ENCODE measurements at regions not wholly inside any gene's neighbourhood (a gene's known extent, or its start where the extent isn't known, plus 50 kb on each side); places are given as distances from the start of the nearest gene placed in this dataset.
"Not testable (repeated sequence)": the region's sequence is repeated elsewhere in the genome, so short reads cannot be mapped to it uniquely, and the experiment has no call there.

- DNase-seq, result no peak
These were observed 135.4 kb upstream of the EGLN3 start for GRCh38 chr14:34086223-34086757.

DNA sequence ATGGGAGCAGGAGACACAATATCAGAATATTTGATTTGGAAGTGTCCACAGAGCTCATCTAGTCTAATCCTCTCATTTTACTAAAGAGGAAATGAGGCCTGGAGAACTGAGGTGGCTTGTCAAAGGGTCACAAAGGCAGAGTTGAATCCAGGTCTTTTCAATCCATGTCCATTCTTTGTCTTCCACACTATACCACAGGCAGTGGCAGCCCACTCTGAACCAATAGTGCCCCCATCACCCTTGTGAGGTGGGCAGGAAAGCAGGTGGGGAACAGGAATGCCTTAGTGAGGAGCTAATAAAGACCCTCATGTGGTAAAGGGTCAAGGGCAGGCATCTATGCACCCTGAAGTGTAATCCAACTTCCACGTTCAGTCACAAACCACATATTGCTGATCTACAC lies 134.8 kb upstream of the EGLN3 start:
- no peak for DNase-seq

- DNase-seq, result peak; percentile 24
These were observed 130.8 kb upstream of the EGLN3 start for GRCh38 chr14:34081576-34082136.

DNA sequence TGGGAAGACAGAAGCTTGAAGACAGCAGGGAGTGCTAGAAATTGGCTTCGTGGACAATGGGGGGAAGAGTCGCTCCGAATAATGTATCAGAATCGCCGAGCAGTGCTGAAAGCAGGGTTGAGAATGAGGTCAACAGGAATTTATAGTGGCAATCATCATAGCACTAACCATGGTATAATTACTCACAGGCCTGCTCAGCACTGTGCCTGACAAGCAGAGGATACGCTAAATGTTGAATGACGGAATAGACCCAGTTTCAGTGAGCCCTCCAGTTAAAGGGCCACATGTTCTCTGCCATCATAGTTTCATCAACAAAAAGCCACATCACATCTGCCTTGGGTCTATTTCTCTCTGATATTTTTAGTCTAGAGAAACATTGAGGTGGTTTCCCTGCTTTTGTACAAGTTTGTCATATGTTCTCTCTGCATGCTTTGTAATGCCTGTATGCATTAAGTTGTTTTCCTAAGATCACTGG lies 130.3 kb upstream of the EGLN3 start:
- DNase-seq, result peak; percentile 18

DNA sequence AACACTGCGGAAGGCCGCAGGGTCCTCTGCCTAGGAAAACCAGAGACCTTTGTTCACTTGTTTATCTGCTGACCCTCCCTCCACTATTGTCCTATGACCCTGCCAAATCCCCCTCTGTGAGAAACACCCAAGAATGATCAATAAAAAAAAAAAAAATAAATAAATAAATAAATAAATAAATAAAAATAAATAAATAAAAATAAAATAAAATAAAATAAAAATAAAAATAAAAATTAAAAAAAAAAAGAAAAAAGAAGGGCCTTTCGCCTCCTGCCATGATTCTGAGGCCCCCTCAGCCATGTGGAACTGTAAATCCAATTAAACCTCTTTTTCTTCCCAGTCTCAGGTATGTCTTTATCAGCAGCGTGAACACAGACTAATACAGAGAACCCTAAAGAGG lies 128.8 kb upstream of the EGLN3 start:
- DNase-seq, result not testable (repeated sequence)

DNA sequence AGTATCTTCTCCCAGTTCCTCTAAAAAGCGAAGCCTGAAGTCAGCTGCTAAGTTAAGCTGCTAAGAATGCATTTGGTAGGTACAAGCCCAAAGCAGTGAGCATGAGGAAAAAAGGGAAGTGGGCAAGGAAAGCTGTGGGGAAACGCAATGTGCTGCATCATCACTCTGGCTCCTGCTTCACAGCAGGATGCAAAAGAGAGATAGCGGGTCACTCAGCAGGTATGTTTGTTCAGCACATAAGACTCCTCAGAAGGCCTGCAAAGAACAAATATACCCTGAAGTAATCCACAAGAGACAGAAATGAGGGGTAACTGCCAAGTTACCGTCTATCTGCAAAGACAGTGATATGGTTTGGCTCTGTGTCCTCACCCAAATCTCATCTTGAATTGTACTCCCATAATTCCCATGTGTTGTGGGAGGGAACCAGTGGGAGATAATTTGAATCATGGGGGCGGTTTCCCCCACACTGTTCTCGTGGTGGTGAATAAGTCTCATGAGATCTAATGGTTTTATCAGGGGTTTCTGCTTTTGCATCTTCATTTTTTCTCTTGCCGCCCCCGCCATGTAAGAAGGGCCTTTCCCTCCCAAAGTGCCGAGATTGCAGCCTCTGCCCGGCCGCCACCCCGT lies 127.4 kb upstream of the EGLN3 start:
- no peak for DNase-seq

DNA sequence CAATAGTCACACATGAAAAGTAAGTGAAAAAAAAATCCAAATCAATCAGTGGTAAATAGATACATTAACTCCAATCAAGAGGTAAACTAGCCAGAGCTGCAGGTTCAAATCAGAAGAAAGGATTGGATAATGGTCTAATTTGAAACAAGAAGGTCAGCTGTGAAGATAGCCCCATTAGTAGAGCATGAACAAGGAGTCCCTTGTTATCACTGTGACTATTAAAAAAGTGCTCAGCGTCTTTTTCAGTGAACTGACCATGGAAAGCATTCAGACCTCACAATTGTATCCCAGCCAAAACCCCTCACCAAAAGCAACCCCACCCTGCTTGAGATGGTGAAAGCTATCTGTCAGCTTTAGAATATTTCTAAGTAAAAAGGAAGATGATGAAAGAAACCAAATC lies 125.0 kb upstream of the EGLN3 start:
- DNase-seq, result no peak

GRCh38 chr14:34075042-34075744 lies 124.3 kb upstream of the EGLN3 start:
- no peak for DNase-seq

DNA sequence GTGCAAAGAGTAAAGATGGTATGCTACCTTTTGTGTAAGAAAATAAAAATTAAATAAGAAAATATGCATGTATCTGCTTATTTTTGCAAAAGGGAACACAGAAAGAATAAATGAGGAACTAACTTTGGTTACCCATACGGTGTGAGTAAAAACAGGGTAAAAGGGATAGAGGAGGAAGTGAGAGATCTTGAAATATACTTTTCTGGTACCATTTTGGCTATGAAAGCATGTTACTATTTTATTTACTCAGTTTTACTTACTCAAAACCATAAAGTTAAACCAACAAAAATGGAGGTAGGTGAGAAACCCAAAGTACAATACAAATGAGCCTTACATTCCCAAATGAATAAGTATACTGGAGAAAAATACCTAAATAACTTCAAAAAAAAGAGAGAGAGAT lies 122.0 kb upstream of the EGLN3 start:
- no peak for DNase-seq

DNA sequence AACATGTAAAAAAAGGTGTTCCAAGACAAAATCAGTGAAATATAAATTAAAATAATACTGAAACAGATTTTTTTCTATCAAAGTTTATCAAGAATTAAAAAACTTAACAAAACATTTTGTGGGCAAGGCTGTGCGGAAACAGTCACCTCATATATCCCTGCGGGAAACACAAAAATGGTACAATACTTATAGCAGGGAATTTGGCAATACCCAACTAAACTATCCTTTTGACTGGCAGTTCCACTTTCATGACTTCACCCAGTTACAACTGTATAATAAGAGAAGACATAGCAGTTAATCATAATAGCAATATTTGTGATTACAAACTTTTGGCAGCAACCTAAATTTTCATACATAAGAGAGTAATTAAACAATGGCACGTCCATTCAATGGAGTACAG lies 121.5 kb upstream of the EGLN3 start:
- DNase-seq, result no peak

DNA sequence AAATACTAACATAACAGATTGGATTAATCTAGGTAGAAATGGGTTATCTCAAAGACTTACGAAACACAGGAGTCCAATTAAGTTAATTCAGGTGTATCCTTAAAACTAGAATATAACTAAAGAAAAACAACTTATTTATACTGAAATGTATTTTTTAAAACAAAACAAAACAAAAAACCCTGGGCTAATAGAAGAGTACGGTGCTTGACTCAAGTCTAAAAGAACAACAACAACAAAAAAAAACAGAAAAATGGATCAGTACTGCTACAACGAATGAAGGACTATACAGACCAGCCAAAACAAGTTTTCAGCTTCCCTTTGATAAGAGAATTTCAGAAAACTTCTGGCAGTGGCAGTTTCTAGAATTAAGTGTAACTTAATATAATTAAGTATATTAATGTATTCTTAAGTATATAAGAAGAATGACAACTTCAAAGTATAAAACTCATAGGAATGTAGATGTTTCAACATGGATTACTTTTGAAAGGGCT lies 120.1 kb upstream of the EGLN3 start:
- DNase-seq, result no peak

DNA sequence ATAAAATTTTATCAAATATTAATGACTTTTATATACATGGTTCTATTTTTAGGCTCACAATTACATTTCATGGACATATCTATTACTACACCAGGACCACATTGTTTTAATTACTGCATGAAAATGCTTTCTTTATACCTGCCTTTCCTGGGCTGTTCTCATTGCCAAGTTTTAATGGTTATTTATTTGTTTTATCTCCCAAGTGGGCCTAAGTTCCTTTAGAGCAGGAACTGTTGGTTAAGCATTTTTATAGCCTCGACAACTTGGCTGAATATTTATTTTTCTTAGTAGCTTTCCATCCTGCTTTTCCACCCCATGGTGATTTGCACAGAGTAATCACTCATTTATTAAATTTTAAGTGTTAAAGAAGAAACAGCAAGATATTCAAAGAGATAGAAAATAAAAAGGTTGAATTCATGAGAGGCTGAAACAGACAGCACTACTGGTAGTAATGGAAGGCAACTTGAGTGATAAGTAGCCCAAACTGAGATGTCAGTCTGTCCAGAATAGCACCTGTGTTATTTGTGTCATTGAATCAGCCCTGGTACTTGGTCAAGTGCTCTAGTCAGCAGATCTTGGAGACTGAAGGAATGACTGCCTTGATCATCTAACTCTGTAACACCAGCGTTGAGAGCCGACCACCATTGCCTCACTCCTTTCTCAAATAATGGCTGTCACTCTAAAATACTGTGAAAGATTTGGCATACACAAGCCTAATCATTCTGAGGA lies 119.1 kb upstream of the EGLN3 start:
- DNase-seq, result no peak

- DNase-seq, result no peak
These were observed 116.7 kb upstream of the EGLN3 start for GRCh38 chr14:34067587-34067986.

DNA sequence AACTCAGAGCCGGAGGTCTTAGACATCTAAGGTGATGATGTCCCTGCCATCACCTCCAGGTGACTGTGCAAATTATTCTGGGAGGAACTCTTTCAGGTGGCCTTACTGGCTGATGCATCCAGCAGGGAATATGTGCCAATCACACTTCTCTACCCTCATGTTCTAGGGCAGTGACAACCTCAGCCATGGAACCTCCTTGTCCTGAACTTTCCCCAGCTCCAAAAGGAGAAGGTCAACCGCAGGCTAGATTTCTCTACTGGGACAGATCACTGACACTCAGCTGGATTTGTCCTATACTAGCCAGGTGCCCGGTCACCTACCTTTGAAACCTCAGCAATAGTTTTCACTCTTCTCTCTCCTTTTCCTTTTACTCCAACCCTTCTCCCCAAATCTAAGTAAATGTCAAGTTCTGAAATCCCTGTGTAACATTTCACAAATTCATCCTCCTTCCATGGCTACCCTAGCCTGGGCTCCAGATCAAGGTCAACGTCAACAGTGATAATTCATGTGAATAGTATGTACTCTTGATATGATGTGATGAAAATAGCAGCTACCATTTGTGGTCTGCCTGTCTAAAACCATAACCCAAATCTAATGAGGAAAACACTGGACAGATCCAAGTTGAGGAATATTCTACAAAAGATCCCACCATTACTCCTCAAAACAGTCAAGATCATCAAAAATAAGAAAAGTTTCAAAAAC lies 115.0 kb upstream of the EGLN3 start:
- DNase-seq, result no peak

- DNase-seq, result no peak
These were observed 114.4 kb upstream of the EGLN3 start for GRCh38 chr14:34065236-34065635.

DNA sequence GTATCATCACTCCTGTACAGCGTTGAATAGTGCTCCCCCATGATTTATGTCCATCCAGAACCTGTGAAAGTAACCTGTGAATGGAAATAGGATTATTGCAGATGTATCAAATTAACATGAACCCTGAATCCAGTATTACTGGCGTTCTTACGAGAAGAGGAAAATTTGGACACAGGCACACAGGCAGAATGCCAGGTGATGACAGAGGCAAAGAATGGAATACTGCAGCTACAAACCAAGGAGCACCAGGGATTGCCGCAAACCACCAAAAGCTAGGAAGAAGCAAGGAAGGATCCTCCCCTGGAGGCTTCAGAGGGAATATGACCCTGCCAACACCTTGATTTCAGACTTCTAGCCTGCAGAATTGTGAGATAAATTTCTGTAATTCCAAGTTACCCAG lies 113.5 kb upstream of the EGLN3 start:
- no peak for DNase-seq

GRCh38 chr14:34063470-34064164 lies 112.7 kb upstream of the EGLN3 start:
- DNase-seq, result no peak

DNA sequence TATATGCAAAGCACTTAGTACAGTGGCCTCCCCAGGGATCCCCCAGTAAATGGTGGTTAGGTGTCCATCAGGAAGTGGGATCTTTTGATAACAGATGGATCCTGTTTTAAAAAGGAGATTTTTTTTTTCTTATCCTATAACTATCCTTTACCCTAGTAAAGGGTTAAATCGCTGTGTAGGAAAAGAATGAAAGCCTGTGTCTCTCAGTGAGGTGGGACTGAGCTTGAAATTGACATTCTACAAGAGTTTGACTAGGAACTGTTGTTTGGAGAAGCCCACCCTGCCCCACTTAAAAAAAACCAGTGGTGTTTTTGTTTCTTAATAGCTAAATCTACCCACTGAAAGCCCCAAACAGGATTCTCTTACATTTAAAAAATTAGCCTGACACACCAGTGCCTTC lies 112.2 kb upstream of the EGLN3 start:
- no peak for DNase-seq

GRCh38 chr14:34062353-34062973 lies 111.6 kb upstream of the EGLN3 start:
- no peak for DNase-seq

- DNase-seq, result no peak
These were observed 109.8 kb upstream of the EGLN3 start for GRCh38 chr14:34060651-34060999.

GRCh38 chr14:34059925-34060650 lies 109.2 kb upstream of the EGLN3 start:
- peak; percentile 73 for DNase-seq
